HG02798 (cell line): ENCODE measurements at regions not wholly inside any gene's neighbourhood (a gene's known extent, or its start where the extent isn't known, plus 50 kb on each side); places are given as distances from the start of the nearest gene placed in this dataset.

ENCODE experiments used
- ATAC-seq: cut with Tn5 transposase; IDR thresholded peaks from one replicate; pipeline ENCODE4 v1.9.1; 2021; ENCODE audit warnings: mild to moderate bottlenecking; ENCODE audit not compliant: unreplicated experiment, poor library complexity

GRCh38 chr2:226031647-226032501 lies 632.4 kb downstream of the NYAP2 start:
- no peak for ATAC-seq

GRCh38 chr2:226030788-226031646 lies 631.5 kb downstream of the NYAP2 start:
- peak; percentile 57 for ATAC-seq

GRCh38 chr2:226030369-226030768 lies 630.9 kb downstream of the NYAP2 start:
- ATAC-seq: no peak

DNA sequence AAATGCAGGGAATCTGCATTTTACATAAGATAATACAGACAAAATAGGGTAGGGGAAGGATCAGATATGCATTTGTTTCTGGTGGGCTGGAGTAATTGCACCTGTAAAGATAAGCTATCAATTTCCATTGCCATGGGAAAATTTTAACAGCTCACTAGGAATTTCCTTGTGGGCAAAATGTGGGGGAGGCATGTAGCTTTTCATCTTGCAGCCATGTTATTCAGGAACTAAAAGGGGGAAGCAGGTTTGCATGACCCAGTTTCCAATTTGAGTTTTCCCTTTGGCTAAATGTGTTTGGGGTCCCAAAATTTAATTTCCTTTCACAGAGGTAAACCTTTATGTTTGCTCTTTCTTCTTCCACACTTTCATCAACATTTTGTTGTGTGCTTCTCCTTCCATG lies 624.4 kb downstream of the NYAP2 start:
- ATAC-seq: no peak

GRCh38 chr2:226023383-226023782 lies 623.9 kb downstream of the NYAP2 start:
- no peak for ATAC-seq

GRCh38 chr2:226020956-226021355 lies 621.4 kb downstream of the NYAP2 start:
- ATAC-seq: no peak

- no peak for ATAC-seq
These were observed 620.7 kb downstream of the NYAP2 start for GRCh38 chr2:226020176-226020575.

GRCh38 chr2:226018641-226019040 lies 619.1 kb downstream of the NYAP2 start:
- no peak for ATAC-seq

DNA sequence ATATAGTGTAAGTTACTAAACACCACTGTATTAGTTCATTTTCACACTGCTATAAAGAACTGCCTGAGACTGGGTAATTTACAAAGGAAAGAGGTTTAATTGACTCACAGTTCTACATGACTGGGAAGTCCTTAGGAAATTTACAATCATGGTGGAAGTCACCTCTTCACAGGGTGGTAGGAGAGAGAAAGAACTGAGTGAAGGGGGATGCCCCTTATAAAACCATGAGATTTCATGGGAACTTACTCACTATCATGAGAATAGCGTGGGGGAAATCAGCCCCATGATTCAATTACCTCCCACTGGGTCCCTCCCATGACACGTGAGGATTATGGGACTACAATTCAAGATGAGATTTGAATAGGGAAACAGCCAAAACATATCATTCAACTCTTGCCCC lies 618.0 kb downstream of the NYAP2 start:
- ATAC-seq: no peak

- ATAC-seq: no peak
These were observed 617.6 kb downstream of the NYAP2 start for GRCh38 chr2:226017107-226017506.

GRCh38 chr2:226011716-226012450 lies 612.4 kb downstream of the NYAP2 start:
- no peak for ATAC-seq

DNA sequence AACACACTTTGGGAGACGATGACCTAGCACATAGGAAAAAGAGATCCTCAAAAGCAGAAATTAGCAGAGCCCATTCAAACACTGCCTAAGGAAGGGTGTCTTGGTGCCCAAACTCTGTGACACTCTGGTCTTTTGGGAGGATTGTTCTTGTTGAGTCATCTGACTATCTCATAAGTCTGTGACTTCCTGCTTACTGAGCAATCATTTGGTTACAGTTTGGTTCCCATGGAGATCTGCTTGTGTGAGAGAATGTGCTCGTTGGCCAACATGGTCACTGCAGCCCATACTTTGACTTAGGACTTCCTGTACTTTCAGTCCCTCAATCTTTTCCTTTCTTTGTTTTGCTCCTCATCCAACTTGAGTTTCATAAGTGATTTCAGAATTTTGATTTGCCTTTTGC lies 602.9 kb downstream of the NYAP2 start:
- ATAC-seq: no peak

DNA sequence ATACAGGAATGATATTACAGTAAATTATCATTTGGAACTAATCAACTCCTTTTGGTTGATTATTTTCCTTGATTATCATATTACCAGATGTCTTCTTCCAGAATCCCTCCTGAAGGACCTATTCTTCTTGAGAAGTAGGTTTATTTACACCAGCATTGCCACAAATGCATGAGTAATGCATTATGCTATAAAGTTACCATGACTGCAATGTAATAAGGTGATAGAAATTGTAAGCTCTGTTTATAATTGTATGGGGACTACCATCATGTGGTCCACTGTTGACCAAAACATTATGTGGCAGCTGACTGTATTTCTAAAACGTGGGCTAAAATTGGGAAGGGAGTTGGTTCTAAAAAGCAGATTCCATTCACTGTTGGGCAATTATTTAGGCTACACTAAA lies 602.2 kb downstream of the NYAP2 start:
- ATAC-seq: no peak

- ATAC-seq: no peak
These were observed 600.2 kb downstream of the NYAP2 start for GRCh38 chr2:225999692-226000091.

GRCh38 chr2:225998653-225999052 lies 599.1 kb downstream of the NYAP2 start:
- no peak for ATAC-seq

GRCh38 chr2:225998116-225998515 lies 598.6 kb downstream of the NYAP2 start:
- ATAC-seq: no peak

DNA sequence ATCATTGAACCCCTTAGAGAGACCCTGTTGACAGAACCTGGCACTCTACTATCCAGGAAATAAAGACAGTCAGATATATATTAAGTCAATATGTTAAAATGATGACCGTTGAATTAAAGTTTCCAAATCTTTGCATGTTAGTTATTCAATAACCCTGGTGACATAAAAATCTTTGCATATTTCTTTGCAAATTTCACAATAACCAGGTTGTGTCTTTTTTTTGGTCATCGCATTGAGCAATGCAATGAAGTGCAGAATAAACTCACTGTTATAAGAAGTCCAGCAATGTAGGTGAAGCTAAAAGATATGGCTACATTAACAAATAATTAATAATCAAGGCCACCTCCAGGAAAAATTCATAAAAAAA lies 596.9 kb downstream of the NYAP2 start:
- ATAC-seq: no peak

GRCh38 chr2:225995796-225996461 lies 596.4 kb downstream of the NYAP2 start:
- ATAC-seq: no peak

DNA sequence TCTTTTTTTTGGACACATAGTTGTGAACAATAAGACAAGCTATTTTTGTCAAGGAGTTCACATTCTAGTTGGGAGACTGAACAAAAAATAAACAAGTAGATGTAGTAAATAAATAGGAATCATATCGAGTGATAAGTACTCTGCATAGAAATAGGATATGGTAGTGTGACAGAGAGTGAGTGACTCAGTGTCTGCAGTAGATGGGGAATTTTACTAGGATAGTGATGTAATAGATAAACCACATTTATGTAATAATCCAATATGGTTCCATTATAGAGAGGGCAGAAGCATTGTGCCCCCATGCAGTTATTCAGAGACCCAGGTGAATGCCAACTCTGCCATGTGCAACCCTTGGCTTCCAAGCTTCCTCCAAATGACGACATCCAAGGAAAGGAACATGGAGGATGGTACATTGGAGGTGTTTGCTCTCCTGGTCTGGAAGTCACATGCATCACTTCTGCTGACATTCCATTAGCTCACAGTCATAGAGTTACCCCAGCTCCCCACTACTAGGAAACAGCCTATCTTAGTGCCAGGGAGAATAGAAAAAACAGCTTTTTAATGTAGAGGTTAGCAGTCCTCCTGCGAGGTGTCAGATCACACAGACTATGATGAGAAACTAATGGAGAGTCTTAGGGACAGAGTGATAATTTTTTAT lies 595.4 kb downstream of the NYAP2 start:
- no peak for ATAC-seq

DNA sequence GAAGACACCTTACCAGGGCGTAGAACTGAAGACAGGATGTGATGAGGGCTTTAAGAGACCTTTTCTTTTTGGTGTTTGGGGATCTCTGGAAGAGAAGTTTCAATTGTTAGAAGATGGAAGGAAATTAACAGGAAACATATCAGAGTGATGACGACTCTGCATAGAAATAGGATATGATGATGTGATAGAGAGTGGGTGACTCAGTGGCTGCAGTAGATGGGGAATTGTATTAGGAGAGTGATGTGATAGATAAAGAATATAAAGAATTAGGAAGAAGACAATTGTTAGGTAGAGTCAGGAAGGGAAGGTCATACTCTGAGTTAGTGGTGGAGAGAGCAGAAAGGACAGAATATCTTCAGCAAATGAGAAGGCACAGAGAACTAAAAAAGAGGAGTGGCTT lies 593.9 kb downstream of the NYAP2 start:
- ATAC-seq: no peak
